Activated T-helper 17 cell treated with anti-CD3 and anti-CD28 coated beads, Interleukin-2, amount 50 U/mL, for 72 hours (primary cell): ENCODE measurements at regions not wholly inside any gene's neighbourhood (a gene's known extent, or its start where the extent isn't known, plus 50 kb on each side); places are given as distances from the start of the nearest gene placed in this dataset.
A peak's percentile ranks its signal among the peaks of the same experiment; 100 is the strongest.

ENCODE experiments used
- ATAC-seq: fragments of 150-1000 bp; cut with Tn5 transposase; replicated peaks from 2 replicates; pipeline ENCODE4 v1.10.0; 2021; ENCODE audit warnings: mild to moderate bottlenecking, moderate library complexity
- H3K27ac Mint-ChIP-seq: one replicate; pipeline ENCODE4 v1.8.0; 2022; ENCODE audit warnings: mixed read lengths
- H3K27me3 Mint-ChIP-seq: one replicate; pipeline ENCODE4 v1.8.0; 2022; ENCODE audit warnings: mixed read lengths
- H3K36me3 Mint-ChIP-seq: one replicate; pipeline ENCODE4 v1.8.0; 2022; ENCODE audit warnings: low read depth, mild to moderate bottlenecking, mixed read lengths
- H3K4me1 Mint-ChIP-seq: one replicate; pipeline ENCODE4 v1.8.0; 2022; ENCODE audit warnings: mixed read lengths
- H3K4me3 Mint-ChIP-seq: one replicate; pipeline ENCODE4 v1.8.0; 2022; ENCODE audit warnings: mild to moderate bottlenecking, mixed read lengths
- H3K9me3 Mint-ChIP-seq: one replicate; pipeline ENCODE4 v1.8.0; 2022; ENCODE audit warnings: mixed read lengths

DNA sequence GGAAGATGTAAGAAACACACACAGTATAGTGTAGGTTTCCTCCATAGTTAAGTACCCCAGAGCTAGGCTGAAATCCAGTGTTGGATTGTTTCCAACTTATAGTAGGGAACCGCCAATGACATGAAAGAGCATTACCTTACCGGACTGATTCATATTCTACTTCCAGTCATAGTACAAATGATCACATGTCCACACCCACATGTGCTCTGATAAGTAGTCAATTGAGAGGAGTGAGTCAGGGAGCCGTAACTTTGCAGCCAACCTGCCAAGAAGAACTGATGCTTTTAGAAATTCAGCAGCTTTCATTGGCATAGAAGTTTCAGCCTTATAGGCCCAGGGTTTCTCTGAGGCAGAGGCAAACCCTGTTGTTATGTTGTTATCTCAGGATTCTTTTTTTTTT, 240.6 kb downstream of the ETS1 start:
- Mint-ChIP-seq H3K27ac (peak overlapping the region; percentile 90), H3K9me3 (peaks cover 14% of the 10 kb centered on the region), H3K4me3 (peak overlapping the region; percentile 35), H3K27me3 (no peaks in the 10 kb centered on the region), H3K36me3 (peaks cover 12% of the 10 kb centered on the region), H3K4me1 (peaks cover 59% of the 10 kb centered on the region)
- peak; percentile 62 for ATAC-seq

DNA sequence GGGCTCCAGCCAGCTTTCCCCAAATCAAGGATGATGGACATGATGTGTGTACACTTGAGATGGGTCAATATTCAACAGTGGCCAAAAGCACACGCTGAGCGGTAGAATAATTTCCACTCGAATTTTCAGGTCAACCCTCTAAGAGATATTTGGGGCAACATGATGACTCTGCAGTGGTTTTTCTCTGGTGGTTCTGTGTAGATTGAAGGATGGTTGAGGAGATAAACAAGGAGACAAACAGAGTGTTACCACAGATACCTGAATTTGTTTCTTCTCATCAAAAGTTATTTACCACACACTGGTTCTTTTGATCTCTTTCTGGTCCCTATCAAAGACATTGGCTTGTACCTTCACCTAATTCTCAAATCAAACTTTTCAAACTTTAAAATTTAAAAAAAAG, 242.0 kb downstream of the ETS1 start:
- ATAC-seq = no peak

DNA sequence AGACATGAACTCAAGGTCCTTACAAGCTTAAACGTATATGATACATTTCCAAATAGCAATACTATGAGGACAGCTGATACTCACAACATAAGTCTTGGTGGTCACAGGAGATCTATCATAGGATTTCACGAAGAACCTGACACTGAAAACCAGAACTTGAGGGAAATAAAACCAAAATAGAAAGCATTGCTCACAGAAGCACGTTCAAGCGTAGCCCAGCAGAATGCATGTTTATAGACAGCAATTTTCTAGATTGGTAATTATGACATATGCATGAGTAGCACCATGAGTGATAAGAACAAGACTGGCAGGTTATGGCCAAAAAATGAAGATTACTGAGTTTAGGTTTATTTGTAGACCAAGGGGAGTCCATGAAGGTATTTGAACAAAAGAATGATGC, 243.5 kb downstream of the ETS1 start:
- Mint-ChIP-seq H3K36me3 (peaks cover 17% of the 10 kb centered on the region), H3K4me3 (peak overlapping the region; percentile 60)

More for the DNA sequence above, 242.0 kb downstream of the ETS1 start:
- Mint-ChIP-seq H3K9me3 (peaks cover 14% of the 10 kb centered on the region), H3K4me1 (peaks cover 62% of the 10 kb centered on the region), H3K36me3 (peaks cover 13% of the 10 kb centered on the region), H3K27ac (peak overlapping the region; percentile 90), H3K27me3 (no peaks in the 10 kb centered on the region), H3K4me3 (peak overlapping the region; percentile 35)

DNA sequence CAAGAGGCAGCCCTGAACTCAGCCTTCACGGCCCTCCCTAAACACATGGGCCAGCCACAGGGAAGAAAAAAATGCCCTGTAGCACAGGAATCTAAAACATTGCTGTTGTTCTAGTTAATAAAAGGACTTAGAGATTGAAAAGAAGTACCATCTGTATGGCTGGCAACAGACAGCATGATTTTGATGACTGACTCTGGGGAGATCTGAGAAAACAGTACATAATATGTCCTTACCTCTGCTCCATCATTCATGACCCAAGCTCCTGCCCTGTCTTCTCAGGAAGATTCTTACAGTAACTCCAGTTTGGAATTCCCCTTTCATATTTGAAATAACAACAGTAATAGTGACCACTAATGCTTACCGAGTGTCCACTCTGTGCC, 244.2 kb downstream of the ETS1 start:
- peak overlapping the region; percentile 60 for H3K4me3 Mint-ChIP-seq
- peak overlapping the region; percentile 90 for H3K27ac Mint-ChIP-seq
- peaks cover 8% of the 10 kb centered on the region for H3K9me3 Mint-ChIP-seq
- no peak for ATAC-seq
- no peaks in the 10 kb centered on the region for H3K27me3 Mint-ChIP-seq
- H3K36me3 Mint-ChIP-seq = peaks cover 17% of the 10 kb centered on the region
- peaks cover 56% of the 10 kb centered on the region for H3K4me1 Mint-ChIP-seq

More for the DNA sequence above, 243.5 kb downstream of the ETS1 start:
- Mint-ChIP-seq H3K27ac (peak overlapping the region; percentile 90), H3K27me3 (no peaks in the 10 kb centered on the region), H3K4me1 (peaks cover 56% of the 10 kb centered on the region), H3K9me3 (peaks cover 8% of the 10 kb centered on the region)
- ATAC-seq = peak; percentile 62

GRCh38 chr11:128342511-128343134, 244.7 kb downstream of the ETS1 start:
- H3K4me1 Mint-ChIP-seq = peaks cover 56% of the 10 kb centered on the region
- peaks cover 8% of the 10 kb centered on the region for H3K9me3 Mint-ChIP-seq
- H3K27me3 Mint-ChIP-seq = no peaks in the 10 kb centered on the region
- H3K4me3 Mint-ChIP-seq = peak overlapping the region; percentile 60
- H3K27ac Mint-ChIP-seq = peak overlapping the region; percentile 90
- peaks cover 17% of the 10 kb centered on the region for H3K36me3 Mint-ChIP-seq
- peak; percentile 64 for ATAC-seq

GRCh38 chr11:128341280-128342248, 245.8 kb downstream of the ETS1 start:
- ATAC-seq = peak; percentile 8
- H3K27ac Mint-ChIP-seq = peak overlapping the region; percentile 90

GRCh38 chr11:128339792-128340191, 247.6 kb downstream of the ETS1 start:
- Mint-ChIP-seq H3K27ac (peak overlapping the region; percentile 90), H3K4me1 (peaks cover 40% of the 10 kb centered on the region), H3K36me3 (peaks cover 17% of the 10 kb centered on the region), H3K9me3 (peaks cover 5% of the 10 kb centered on the region), H3K4me3 (peak overlapping the region; percentile 60), H3K27me3 (no peaks in the 10 kb centered on the region)
- peak; percentile 34 for ATAC-seq

More at GRCh38 chr11:128341280-128342248, 245.8 kb downstream of the ETS1 start:
- Mint-ChIP-seq H3K9me3 (peaks cover 8% of the 10 kb centered on the region), H3K27me3 (no peaks in the 10 kb centered on the region), H3K4me3 (peak overlapping the region; percentile 60), H3K4me1 (peaks cover 52% of the 10 kb centered on the region), H3K36me3 (peaks cover 17% of the 10 kb centered on the region)

DNA sequence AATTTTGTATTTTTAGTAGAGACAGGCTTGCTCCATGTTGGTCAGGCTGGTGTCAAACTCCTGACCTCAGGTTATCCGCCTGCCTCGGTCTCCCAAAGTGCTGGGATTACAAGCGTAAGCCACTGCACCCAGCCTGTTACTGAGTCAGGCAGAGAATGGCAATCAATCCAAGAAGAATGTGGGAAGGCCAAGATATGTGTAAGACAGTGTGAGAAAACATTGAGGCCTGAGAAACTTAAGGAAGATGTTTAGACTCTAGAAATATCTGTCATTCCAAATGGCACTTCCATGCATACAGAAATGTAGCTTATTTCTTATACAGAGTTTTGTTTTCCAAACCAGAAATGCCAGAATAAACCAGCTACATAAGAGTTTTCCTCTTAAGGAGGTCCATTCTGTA, 248.5 kb downstream of the ETS1 start:
- peak overlapping the region; percentile 90 for H3K27ac Mint-ChIP-seq
- peaks cover 33% of the 10 kb centered on the region for H3K4me1 Mint-ChIP-seq
- H3K9me3 Mint-ChIP-seq = no peaks in the 10 kb centered on the region
- peaks cover 11% of the 10 kb centered on the region for H3K36me3 Mint-ChIP-seq
- H3K4me3 Mint-ChIP-seq = peak overlapping the region; percentile 60
- ATAC-seq = no peak
- H3K27me3 Mint-ChIP-seq = no peaks in the 10 kb centered on the region

DNA sequence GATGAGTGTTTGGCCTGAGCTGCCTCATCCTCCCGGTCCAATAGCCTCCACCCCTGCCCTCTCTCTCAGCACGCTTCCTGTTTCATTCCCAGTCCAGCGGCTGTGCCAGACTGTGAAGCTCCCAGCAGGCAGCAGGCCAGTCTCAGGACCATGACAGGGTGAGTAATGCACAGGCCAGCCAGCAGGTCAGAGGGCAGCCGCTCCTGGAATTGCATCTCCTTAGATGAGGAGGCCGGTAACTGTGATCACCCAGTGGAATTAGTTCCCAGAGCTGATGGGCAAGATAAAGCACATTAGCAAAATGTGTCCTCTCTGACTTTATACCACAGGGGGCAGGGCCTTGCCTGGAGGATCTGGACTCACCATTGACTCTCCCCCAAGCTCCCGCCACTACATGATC, 251.2 kb downstream of the ETS1 start:
- Mint-ChIP-seq H3K36me3 (peaks cover 5% of the 10 kb centered on the region), H3K27me3 (no peaks in the 10 kb centered on the region), H3K4me3 (no peak overlapping the region), H3K4me1 (peaks cover 17% of the 10 kb centered on the region), H3K9me3 (no peaks in the 10 kb centered on the region), H3K27ac (peak overlapping the region; percentile 37)
- ATAC-seq = no peak

- no peaks in the 10 kb centered on the region for H3K27me3 Mint-ChIP-seq
- peaks cover 21% of the 10 kb centered on the region for H3K4me1 Mint-ChIP-seq
- no peaks in the 10 kb centered on the region for H3K9me3 Mint-ChIP-seq
- H3K27ac Mint-ChIP-seq = no peak overlapping the region
- peaks cover 5% of the 10 kb centered on the region for H3K36me3 Mint-ChIP-seq
- no peak for ATAC-seq
- H3K4me3 Mint-ChIP-seq = no peak overlapping the region
Observed at GRCh38 chr11:128335729-128336128, 251.6 kb downstream of the ETS1 start.

DNA sequence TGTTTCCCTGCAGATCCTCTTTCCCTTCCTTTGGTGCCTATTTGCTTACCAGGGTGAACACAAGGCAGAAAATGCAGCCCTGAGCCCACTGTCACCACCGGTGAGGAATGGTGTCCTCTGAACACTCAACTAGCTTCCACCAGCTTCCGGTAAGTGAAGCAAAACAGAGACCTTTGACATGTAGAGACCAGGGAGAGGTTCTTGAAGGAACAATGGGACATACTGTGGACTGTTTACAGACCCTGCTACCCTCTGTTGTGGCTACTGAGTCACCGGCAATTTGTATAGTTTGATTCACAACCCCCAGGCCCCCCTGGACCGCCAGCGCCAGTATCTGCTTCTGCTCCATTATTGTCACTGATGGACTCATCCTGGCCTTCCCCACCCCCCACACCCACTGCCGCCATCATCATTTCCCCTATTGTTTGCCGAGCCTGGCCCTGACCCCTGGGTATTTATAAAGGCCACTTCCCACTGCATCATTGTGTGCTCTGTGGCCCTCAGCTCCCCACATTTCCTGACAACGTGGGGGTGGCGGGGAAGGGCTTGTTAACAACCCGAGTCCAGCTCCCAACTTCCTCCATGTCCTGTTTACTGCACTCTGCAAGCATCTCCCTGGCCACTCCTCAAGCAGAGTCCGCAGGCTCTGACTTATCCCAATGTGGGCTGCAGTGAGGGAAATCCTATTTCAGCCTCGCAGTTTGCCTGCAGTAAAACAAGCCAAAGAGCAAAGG, 252.9 kb downstream of the ETS1 start:
- ATAC-seq = no peak
- no peaks in the 10 kb centered on the region for H3K27me3 Mint-ChIP-seq
- no peak overlapping the region for H3K4me3 Mint-ChIP-seq
- H3K9me3 Mint-ChIP-seq = no peaks in the 10 kb centered on the region
- no peak overlapping the region for H3K27ac Mint-ChIP-seq
- H3K36me3 Mint-ChIP-seq = no peaks in the 10 kb centered on the region
- H3K4me1 Mint-ChIP-seq = peaks cover 27% of the 10 kb centered on the region

- peaks cover 53% of the 10 kb centered on the region for H3K4me1 Mint-ChIP-seq
- H3K27ac Mint-ChIP-seq = peak overlapping the region; percentile 97
- no peaks in the 10 kb centered on the region for H3K9me3 Mint-ChIP-seq
- H3K36me3 Mint-ChIP-seq = peaks cover 10% of the 10 kb centered on the region
- peak overlapping the region; percentile 77 for H3K4me3 Mint-ChIP-seq
- no peak for ATAC-seq
- no peaks in the 10 kb centered on the region for H3K27me3 Mint-ChIP-seq
Observed at GRCh38 chr11:128331317-128331716, 256.0 kb downstream of the ETS1 start.

GRCh38 chr11:128330203-128330602, 257.2 kb downstream of the ETS1 start:
- peak overlapping the region; percentile 97 for H3K27ac Mint-ChIP-seq
- no peaks in the 10 kb centered on the region for H3K27me3 Mint-ChIP-seq
- peaks cover 10% of the 10 kb centered on the region for H3K36me3 Mint-ChIP-seq
- H3K9me3 Mint-ChIP-seq = no peaks in the 10 kb centered on the region
- peaks cover 51% of the 10 kb centered on the region for H3K4me1 Mint-ChIP-seq
- peak overlapping the region; percentile 77 for H3K4me3 Mint-ChIP-seq
- ATAC-seq = no peak

DNA sequence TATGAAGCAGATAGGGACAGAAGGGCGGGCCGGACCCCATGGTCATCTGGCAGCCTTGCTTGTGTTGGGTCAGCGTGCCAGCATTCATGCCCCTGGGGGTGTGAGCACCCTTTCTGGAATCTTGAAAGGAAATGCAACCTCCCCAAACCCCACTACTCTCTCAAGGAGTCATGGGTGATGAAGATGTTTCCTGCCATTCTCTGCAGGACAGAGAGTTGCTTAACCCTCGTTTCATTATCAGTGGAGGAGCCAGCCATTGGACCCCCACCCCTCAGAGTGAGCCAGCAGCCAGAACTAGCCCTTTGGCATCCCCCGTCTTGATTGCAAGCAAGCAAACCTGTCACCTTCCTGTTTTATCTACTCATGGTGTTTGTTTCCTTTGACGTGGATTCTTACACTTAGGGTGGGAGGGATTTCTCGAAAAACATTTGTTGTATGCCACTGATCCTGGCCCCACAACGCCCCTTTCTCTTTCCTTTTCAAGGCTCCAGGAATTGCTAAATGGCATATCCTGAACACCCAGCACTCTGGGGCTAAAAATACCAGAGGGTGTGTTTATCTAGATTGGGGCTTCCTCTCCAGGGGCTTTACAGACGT, 258.3 kb downstream of the ETS1 start:
- Mint-ChIP-seq H3K36me3 (peaks cover 21% of the 10 kb centered on the region), H3K27me3 (no peaks in the 10 kb centered on the region), H3K4me3 (peak overlapping the region; percentile 77), H3K4me1 (peaks cover 61% of the 10 kb centered on the region), H3K27ac (peak overlapping the region; percentile 97), H3K9me3 (no peaks in the 10 kb centered on the region)
- ATAC-seq = peak; percentile 5
